HG03045 (cell line): ENCODE measurements at regions not wholly inside any gene's neighbourhood (a gene's known extent, or its start where the extent isn't known, plus 50 kb on each side); places are given as distances from the start of the nearest gene placed in this dataset.
"Not testable (repeated sequence)": the region's sequence is repeated elsewhere in the genome, so short reads cannot be mapped to it uniquely, and the experiment has no call there.

Source experiments
- ATAC-seq: cut with Tn5 transposase; IDR thresholded peaks from one replicate; pipeline ENCODE4 v1.9.1; 2021; ENCODE audit warnings: mild to moderate bottlenecking, moderate library complexity; ENCODE audit not compliant: unreplicated experiment

DNA sequence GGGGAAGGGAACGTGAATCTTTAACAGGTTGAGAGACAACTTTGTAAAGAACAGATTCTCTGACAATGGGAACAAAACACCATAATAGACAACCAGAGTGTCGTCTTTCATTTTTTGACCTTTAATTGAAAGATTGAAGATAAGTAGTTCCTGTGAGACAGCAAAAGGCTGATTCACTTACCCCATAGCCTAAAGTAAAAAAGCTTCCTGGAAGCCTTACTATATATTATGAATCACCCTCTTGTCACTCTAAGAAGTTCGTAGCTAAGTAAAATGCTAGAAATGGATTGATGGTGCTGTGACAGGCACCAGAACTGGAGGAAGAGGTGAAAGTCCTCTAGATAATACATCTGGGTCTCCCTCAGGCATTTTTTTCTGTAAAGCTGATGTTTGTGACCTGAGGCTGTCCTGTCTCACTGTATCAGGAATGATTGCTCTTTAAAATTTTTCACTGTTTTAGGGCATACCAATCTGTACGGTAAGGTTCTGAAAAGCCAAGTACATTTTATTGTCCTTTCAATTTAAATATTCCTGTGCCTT is 824.6 kb upstream of the SEMA6D start:
- no peak for ATAC-seq

DNA sequence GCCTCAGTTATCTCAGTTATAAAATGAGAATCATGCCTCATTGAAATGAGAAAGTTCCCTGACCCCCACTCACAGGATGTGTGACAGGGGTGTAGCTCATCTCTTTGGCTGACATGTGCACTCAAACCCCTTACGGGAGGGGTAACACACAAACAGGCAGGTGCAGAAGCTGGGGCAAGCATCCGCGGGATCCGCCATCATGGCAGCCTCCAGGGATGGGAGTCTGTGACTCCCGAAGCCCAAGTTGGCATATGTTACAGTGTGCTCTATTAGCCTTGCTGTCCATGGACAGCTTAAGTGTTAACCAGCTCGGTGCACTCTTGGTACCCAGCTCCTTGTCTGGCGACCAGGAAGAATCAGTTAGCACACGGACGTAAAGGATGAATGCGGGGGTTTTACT is 822.7 kb upstream of the SEMA6D start:
- ATAC-seq = no peak

DNA sequence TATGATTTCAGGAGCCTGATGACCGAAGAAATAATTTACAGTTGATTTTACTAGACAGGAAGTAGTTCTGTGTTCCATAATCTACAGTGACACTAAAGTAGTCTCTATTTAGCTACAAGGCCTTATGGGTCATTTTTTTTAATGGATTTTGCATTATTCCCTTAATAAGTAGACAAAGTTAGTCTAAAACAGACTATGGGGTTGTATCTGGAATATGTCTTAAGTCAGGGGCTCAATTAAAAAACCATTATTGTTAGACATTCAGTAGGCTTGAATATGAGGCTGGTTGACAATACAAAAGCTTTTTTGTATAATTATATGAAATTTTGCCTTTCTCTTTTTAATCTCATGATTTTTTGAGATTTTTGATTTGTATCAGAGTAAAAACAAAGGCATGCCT is 820.0 kb upstream of the SEMA6D start:
- no peak for ATAC-seq

DNA sequence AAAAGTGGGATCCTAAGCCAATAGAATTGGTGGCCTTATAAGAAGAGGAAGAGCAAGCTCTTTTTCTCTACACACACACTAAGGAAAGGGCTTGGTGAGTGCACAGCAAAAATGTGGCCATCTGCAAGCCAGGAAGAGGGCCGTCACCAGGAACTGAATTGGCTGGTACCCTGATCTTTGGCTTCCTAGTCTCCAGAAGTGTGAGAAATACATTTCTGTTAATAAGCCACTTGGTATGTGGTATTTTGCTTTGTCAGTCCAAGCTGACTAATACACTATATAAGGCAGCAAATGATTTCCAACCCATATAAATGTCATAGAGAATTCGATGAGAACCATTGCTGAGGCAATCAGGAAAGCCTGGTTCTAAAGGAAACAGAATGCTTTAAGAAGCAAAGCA is 816.3 kb upstream of the SEMA6D start:
- no peak for ATAC-seq

DNA sequence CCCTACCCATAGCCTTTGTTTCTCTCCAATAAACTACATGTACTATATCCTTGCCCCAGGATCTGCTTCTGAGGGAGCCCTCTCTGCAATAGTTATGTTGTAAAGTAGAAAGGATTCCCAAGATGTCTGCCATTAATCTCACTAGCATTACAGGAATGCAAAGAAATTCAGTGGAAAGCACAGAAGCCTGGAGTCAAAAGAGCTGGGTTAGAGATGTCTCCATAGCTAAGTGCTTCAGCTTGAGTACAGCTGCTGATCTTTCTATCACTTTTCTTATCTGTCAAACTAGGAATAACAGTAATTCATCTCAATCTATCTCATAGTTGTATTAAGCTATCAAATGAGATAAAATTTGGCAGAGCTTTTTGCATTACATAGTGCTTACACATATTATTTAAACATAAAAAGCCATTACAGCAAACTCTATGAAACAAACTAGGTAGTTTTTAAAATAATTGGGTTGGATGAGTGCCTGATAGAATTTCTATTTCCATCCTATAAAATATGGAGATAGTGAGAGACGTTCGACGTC is 799.5 kb upstream of the SEMA6D start:
- no peak for ATAC-seq

DNA sequence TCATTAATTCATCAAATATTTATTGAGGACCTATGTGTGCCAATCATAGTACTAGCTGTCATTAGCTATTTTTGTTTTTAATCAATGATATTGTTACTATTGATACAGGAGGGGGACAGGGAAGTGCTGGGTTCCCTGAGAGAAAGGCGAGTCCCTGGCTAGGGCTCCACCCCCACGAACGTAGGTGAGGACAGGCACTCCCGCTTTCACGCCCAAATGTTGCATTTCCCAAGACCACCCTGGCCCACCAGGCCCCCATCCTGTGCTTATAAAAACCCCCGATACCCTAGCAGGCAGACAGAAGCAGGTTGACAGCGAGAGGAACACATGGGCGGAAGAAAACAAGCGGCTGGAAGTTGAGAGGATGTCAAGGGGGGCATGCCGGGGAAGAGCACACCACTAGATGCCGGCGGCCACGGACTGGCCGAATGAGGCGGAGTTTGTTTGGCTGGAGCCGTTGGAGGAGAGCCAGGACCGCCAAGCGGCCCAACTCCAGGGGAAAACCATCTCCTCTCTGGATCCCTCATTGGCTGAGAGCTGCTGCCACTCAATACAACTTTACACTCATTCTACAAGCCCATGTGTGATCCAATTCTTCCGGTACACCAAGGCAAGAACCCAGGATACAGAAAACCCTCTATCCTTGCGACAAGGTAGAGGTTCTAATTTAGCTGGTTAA is 798.7 kb upstream of the SEMA6D start:
- ATAC-seq = no peak

DNA sequence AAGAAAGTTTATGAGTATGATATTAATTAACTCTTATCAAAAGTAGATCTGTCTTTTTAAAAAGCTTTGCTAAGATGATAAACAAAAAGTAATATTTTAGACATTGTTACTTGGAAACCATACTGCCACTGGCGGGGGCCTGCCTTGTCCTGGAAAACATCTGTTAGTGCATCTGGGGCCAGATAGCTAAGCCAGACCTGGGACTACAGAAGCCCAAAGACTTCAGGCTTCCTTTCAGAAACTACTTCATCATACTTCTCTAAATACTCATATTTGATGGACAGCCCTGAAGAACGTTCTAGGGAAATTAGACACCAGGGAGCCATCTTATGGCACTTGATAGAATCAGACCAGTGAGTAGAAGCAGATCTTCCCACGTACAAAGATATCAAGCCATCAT is 795.4 kb upstream of the SEMA6D start:
- ATAC-seq = no peak

DNA sequence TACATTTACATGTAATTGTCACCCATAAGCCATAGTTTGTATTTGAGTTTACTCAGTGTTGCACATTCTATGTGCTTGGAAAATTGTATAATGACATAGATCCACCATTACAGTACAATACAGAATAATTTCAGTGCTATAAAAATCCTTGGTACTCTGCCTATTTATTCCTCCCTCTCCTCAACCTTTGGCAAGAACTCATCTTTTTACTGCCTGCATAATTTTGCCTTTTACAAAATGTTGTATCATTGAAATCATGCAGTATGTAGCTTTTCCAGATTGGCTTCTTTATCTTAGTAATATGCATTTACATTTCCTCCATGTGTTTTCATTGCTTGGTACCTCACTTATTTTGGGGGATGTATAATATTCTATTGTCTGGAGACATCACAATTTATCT is 786.9 kb upstream of the SEMA6D start:
- no peak for ATAC-seq

DNA sequence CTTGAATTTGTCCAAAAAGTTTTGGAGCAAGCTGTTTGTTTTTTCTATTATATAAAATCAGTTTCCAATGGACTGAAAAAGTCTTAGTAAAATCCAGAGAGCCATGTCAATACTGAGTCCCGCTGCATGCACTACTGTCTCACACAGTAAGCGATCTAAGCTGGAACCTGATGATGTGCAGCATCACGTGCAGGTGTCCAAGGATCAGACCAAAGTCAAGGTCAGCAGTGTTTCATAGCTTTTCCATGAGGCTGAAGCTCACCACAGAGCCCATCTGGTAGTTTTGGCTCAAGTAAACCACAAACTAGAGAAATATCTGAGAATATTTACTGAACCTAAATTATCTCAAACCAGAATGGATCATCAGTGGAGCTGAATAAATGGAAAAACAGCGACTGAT is 784.0 kb upstream of the SEMA6D start:
- ATAC-seq = no peak

DNA sequence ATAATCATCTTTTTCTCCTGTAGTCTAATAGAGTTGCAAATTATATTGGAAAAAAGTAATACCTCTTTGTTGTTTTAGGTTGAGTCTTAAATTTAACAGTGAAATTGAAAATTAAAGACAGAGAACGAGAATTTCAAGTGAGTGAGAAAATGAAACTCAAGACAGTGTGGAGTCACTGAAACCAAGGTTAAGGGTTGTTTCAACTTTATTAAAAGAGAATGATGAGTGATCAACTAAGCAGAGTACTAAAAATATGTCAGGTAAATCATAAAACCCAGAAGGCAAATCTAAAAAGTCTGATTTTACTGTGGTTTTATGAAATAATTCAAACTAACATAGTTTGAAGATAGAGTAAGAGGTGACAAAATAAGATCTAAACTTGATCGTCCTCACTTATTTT is 782.5 kb upstream of the SEMA6D start:
- no peak for ATAC-seq

DNA sequence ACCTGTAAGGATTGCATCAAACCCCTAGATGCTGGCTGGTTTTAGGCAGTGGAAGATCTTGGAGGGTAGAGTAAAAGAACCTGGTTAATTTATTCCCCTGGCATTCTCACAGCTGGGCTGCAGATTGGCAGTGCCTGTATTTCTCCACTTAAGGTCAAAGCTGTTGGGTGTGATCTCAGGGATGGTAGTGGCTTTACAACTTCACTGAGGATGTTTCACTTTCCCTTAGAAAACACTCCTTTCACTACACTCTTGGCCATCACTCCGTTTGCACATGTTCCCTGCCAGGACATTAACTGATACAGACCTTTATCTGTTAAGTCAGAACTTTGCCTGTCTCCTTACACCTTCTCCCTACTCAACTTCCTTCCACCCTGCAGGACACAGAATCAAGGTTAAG is 779.1 kb upstream of the SEMA6D start:
- no peak for ATAC-seq

DNA sequence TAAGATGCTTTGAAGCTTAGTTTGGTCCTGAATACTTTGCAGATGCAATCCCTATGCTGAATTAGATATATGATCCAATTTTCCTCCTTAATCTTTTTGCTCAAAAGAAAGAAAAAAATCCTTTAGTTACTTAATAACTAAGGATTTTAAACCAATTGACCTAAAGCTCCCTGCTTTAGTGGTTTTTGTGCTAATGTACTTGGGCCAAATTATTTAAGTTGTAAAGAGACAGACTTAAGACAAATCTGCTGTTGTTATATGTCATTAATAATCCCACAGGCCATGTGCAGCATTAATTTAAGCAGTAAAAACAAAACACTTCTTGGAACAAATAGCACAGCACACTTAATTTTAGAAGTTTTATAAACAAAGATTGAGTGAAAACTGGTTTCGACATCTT is 776.1 kb upstream of the SEMA6D start:
- no peak for ATAC-seq

DNA sequence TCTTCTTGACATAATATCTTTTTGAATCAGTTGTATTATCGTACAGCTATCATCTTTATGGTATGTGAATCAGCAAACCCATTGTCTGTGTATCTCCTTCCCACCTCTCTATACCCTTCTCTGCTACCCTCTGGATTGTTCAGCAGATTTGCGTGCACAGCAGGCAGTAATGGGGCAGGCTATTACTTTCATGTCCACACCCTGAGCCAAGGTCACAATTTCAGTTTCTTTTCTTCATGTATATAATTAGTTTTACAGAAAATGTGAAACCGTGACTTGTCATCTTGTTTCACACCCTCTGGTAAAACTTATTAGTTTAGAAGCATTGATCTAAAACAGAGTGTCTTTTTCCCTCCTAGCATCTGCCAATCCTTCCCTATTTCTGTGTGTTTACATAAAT is 770.4 kb upstream of the SEMA6D start:
- ATAC-seq = no peak

DNA sequence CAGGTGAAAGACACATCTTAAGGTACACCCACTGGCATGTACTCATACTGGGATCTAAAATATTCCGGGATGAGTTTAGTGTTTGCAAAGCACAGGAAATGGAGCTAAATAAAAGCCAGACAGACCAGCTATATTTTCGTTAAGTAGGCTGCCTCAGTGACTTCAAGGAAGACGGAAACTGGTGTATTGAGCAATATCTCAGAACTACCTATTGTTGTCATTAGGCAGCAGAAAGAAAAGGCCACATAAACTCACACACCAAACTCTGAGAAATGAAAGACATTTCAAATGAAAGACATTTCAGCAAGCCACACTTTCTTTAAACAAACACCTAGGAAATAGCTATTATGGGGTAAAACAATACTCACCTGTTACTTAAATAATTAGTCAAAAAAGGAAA is 761.7 kb upstream of the SEMA6D start:
- no peak for ATAC-seq

DNA sequence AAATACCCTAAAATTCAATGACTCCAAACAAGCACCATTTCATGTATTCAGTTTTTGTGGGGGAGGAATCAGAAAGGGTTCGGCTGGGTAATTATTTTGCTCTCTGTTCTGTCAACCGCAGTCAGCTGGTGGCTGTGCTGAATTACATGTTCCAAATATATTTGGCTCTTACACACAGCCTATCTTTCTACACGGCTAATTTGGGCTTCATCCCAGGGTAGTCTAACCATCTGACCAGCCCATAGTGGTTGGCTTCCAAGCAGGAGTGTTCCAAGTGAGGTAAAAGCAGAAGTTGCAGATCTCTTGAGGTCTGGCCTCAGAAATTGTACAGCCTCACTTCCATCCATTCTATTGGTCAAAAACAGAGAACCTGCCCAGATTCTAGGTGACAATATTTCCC is 760.8 kb upstream of the SEMA6D start:
- no peak for ATAC-seq

DNA sequence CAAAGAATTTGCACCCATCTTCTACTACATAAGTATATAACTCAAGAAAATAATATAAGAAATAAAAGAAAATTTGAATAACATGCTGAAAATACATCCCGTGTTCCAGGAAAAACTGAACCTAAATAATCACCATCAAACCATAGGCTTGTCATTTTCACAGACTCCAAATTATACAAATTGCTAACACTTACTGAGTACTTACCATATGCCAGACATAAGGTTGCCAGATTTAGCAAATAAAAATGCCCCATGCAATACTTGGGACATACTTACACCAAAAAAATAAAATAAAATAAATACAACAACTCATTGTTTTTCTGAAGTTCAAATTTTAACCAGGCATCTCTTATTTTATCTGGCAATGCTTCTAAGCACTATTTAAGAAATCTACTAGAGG is 760.4 kb upstream of the SEMA6D start:
- ATAC-seq = no peak

DNA sequence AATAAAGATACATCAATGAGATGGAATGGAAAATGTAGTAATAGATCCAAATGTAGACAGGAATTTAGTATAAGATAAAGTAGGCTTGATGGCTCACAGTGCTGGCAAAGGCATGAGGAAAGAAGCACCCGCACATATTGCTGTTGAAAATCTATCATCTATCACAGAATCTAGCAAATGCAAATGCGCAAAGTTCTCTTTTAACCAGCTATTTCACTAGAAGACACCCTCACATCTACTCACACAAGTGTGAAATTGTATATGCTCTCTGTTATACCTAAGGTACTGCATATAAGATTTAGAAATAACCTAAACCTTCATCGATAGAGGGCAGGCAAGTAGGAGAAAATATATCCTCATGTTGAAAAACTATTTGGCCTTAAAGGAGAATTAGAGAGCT is 756.7 kb upstream of the SEMA6D start:
- ATAC-seq = no peak

DNA sequence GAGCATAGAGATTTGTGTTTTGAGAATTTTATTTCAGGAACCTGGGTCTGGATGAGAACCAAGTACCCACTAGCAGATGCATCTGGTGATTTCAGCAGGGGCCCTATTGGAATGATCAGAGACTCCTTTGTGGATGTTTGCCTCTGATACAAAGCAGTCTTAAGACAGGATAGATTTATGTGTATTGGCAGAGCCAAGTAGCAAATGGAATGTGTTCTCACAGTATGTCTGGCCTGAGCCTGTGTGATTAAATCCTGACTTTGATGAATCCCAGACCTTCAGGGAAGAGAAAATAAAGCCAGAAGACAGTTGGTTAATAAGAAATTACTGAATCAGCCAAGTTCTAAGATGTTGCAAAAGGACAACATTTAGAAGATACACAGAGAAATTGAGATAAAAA is 755.5 kb upstream of the SEMA6D start:
- no peak for ATAC-seq

DNA sequence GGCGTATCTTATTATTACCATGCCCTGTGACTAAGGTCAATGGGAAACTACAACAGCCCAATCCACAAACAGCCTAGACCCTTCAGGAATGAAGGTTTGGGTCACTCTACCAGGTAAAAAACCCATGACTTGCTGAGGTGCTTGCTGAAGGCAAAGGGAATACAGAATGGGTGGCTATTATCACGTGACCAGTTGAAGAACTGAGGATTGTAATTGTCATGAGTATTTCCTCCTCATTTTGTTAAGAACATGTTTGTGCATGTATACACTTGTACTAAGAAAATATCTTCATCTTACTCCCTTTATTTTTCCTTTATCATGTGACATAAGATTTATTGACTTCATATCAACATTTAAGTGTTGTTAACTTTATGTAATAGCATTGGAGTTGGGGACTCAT is 729.2 kb upstream of the SEMA6D start:
- not testable (repeated sequence) for ATAC-seq

DNA sequence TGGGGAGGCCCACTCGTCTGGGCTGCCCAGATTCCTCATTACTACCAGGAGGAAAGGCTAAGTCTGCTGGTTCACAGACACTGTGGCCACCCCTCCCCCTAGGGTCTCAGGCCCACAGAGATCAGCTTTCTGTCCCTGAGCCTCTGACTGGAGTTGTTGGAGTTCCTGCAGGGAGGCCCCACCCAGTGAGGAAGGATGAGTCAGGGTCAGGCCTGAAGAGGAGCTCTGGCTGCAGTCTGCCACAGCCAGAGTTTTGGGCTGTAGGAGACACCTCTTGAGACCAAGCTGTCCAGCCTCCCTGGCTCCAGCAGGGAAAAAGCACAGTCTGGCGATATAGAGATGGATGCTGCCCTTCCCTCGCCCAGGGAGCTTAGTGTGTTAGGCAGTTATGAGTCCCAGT is 720.9 kb upstream of the SEMA6D start:
- ATAC-seq = no peak

DNA sequence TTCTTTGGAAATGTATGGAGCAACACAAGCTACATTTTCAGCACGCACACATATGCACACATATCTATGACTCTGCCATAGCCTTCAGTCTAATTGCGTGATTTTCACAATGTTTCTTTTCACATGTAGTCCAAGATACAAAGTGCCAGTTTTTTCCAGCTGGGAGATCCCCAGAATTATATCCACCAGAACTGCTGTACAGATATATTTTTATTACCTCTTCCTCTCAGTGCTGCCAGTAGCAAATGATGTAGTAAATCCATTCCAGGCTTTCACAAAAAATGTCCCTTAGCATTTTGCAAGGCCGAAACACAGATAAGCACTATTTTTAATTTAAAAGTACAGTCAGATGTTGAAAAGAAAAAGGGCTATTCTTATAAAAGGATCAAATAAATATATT is 719.8 kb upstream of the SEMA6D start:
- ATAC-seq = no peak

DNA sequence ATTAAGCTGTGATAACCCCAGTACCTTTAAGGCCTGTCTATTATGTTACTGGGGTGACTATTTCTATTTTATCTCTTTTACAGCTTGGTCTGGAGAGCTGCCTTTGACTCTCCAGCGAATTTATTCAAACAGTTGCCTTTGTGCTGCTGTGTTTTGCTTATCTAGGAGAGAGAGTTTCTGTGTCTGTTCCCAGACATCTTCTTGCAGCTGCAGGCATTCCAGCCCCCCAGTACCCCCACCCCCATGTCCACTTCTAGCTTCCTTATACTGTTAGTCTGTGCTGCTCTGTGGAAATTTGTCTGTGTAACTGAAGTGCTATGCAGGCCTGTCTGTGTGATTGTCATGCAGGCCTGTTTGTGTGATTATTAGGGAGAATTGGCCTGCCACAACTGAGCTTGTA is 713.7 kb upstream of the SEMA6D start:
- no peak for ATAC-seq

DNA sequence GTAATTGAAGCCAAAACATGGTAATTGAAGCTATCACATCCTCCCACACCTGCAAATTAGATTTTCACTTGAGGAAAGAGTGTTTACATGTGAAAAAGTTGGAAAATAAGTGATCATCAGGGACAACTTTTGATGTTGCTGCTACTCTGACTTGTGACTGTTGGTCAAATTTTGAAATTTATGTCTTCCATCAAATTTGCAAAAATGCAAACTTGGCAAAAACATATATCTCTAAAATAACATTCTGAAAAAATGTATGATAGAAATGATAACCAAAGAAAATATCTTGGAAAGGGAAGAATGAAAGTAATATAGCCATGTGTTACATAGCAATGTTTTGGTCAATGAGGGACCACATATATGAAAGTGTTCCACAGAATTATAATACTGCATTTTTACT is 703.9 kb upstream of the SEMA6D start:
- ATAC-seq = no peak
